ENCODE measurements at regions not wholly inside any gene's neighbourhood (a gene's known extent, or its start where the extent isn't known, plus 50 kb on each side); places are given as distances from the start of the nearest gene placed in this dataset.

DNA sequence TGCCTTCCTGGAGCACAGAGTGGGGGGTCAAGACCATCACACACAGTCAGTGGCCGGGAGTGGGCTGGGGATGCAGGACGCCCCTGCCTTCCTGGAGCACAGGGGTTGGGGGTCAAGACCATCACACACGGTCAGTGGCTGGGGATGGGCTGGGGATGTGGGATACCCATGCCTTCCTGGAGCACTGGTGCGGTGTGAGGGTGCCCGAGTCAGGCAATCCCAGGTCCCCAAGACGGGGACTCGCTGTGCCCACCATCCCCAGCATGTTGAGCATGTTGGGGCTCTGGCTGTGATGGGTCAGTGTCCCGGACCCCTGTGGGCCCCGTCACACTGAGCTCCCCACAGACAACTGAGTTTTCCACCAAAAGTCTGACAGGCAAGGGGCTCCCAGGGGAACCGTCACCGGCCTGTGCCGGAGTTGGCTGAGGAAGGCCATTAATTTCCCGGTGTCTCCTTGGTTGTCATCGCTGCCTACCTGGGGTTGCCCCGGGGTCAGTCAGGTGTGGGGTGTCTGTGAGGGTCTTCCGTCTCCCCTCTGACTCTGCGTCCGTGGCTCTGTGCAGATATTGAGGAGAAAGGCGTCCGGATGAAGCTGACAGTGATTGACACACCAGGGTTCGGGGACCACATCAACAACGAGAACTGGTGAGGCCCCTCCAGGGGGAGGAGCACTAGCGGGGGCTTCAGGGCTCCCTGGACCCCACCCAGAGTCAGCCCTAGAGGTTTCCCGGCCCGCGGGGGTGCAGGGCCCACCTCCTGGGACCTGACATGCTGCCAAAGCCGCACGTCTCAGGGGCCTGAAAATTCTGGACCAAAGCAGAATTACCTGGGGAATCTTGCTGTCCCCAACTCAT lies 347.1 kb downstream of the SEC14L1 start:
- TF ChIP-seq, protein P1, sequence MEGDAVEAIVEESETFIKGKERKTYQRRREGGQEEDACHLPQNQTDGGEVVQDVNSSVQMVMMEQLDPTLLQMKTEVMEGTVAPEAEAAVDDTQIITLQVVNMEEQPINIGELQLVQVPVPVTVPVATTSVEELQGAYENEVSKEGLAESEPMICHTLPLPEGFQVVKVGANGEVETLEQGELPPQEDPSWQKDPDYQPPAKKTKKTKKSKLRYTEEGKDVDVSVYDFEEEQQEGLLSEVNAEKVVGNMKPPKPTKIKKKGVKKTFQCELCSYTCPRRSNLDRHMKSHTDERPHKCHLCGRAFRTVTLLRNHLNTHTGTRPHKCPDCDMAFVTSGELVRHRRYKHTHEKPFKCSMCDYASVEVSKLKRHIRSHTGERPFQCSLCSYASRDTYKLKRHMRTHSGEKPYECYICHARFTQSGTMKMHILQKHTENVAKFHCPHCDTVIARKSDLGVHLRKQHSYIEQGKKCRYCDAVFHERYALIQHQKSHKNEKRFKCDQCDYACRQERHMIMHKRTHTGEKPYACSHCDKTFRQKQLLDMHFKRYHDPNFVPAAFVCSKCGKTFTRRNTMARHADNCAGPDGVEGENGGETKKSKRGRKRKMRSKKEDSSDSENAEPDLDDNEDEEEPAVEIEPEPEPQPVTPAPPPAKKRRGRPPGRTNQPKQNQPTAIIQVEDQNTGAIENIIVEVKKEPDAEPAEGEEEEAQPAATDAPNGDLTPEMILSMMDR (IDR thresholded peaks at IDR 0.05; ENCODE audit: low read depth, low read length, poor library complexity, severe bottlenecking): no peak
- no peak for TF ChIP-seq EZH2phosphoT487 (IDR thresholded peaks at IDR 0.05; ENCODE audit: borderline replicate concordance, low read length)
